Mesenteric fat pad (tissue), 1 donor: ENCODE measurements at regions not wholly inside any gene's neighbourhood (a gene's known extent, or its start where the extent isn't known, plus 50 kb on each side); places are given as distances from the start of the nearest gene placed in this dataset.

Experiments
- DNase-seq: peaks from one replicate; pipeline ENCODE4 v3.0.0-alpha.2; 2020; ENCODE audit warnings: low spot score
- donor health status: DM: yes; HTN: yes; CAD: no.

GRCh38 chr20:51269671-51270070, 246.8 kb upstream of the KCNG1 start:
- DNase-seq = no peak

DNA sequence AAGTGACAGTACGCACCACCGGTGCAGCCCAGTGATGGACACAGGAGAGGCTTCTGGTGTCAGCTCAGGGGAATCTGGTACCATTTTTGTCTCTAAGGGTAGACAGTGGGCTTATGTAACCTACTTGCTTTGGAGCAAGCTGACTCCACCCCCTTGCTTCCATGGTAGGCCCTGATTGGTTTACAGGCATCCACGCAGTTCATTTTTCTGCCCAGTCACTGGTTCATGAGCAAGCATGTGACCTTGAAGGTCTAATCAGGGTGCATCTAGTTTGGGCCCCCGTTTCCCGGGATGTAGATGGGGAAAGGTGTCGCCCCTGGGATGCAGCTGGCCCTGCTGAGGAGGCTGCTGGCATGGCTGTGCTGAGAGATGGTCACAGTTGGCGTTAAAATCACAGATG, 244.8 kb upstream of the KCNG1 start:
- DNase-seq = no peak

GRCh38 chr20:51266353-51266752, 243.4 kb upstream of the KCNG1 start:
- no peak for DNase-seq

- DNase-seq = no peak
Measured at GRCh38 chr20:51265361-51265760, 242.5 kb upstream of the KCNG1 start.

DNA sequence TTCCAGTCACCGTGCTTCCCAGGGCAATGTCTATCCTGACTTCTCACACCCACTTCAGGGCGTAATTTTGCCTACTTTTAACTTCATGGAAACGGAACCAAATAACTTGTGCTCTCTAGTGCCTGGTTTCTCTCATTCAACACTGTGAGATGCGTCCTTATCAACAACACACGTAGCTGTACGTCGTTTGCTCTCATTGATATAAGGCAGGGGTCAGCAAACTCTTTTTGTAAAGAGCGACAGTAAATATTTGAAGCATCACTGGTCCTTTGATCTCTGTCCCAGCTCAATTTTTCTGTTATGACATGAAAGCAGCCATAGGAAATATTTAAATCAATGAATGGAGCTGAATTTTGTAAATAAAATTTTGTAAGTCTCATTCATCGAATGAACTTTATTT, 239.3 kb upstream of the KCNG1 start:
- DNase-seq = no peak

DNA sequence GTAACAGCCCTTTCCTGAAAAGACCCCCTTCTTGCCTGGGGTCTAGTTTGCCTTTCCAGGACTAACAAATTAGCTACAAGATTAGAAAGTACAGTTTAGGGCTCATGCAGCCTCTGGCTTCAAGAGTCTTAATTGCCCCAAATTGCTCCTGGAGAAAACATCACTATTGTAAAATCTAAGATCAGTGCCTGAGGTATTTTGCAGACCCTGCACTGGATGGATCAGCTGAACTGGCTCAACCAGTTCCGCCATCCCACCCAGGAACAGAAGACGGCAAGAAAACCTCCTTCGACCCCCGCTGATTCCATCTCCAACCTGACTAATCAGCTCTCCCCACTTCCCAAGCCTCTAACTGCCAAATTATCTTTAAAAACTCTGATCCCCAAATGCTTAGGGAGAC, 236.5 kb upstream of the KCNG1 start:
- no peak for DNase-seq

DNA sequence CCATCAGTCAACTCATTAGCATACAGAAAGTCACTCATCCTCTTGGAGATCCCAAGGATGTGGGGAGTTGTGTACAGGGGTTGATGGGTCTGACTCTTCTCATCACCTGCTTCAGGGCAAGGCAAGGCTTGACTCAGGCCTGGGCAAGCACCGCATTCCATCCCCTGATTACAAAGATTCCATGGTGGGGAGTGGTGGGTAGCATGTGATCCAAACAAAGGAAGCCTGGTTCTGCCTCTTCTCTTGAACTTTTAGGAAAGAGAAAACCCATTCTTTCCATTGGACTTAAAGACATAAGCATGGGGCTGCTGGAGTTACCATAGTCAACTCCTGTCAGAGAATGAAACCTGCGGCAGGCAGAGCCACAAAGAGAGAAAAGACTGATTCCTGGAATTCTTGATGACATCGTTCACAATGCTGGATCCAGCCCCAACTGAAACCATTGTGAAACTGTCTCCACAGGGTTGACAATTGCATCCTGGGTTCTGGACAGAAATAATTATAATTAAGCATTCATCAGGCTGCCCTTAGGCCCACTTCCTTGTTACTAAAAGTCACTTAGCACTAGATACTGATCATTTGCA, 235.8 kb upstream of the KCNG1 start:
- DNase-seq = no peak

GRCh38 chr20:51255417-51255816, 232.5 kb upstream of the KCNG1 start:
- no peak for DNase-seq

- no peak for DNase-seq
Measured at GRCh38 chr20:51253280-51253679, 230.4 kb upstream of the KCNG1 start.

- no peak for DNase-seq
Measured at GRCh38 chr20:51249781-51250180, 226.9 kb upstream of the KCNG1 start.

- no peak for DNase-seq
Measured at GRCh38 chr20:51249215-51249614, 226.3 kb upstream of the KCNG1 start.

GRCh38 chr20:51244466-51244865, 221.6 kb upstream of the KCNG1 start:
- no peak for DNase-seq

- no peak for DNase-seq
Measured at GRCh38 chr20:51238675-51239305, 215.9 kb upstream of the KCNG1 start.

- DNase-seq = no peak
Measured at GRCh38 chr20:51237791-51238190, 214.9 kb upstream of the KCNG1 start.

DNA sequence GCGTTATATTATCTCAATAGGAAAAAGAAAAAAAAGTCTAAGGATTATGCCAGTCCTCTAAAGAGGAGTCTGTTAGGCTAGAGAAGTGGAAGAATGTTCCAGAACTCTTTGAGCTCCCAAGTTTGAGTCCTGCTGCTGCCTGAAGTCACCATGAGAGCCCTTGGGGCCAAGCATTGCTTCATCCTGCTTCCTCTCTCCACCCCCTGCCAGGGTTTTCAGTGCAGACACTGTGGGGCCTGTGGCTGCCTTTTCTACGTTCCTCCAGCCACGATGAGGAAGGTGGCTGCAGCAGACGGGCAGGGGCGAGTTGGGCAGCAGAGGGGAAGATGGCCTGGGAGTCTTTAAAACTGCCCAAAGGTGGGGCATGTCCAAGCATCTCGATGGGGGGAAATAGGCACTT, 214.4 kb upstream of the KCNG1 start:
- DNase-seq = no peak

DNA sequence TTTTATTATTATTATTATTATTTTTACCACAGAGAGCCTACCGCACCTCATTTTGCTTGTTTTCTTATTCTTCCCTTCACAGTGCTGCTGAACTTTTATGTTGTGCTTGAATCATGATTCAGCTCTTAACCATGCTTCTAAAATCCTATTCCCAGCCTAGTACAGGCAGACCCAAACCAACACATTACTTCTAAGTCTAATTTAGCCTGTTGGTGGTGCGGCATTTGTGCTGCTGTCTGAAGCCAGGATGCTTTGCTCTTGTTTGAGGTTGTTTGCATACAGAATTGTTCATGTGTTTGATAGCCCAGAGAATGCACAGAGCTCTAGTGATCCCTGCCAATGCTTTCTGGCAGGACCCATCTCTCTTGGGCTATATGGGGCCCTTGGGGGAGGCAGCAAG, 213.5 kb upstream of the KCNG1 start:
- DNase-seq = no peak

- DNase-seq = no peak
Measured at GRCh38 chr20:51233345-51233744, 210.4 kb upstream of the KCNG1 start.

DNA sequence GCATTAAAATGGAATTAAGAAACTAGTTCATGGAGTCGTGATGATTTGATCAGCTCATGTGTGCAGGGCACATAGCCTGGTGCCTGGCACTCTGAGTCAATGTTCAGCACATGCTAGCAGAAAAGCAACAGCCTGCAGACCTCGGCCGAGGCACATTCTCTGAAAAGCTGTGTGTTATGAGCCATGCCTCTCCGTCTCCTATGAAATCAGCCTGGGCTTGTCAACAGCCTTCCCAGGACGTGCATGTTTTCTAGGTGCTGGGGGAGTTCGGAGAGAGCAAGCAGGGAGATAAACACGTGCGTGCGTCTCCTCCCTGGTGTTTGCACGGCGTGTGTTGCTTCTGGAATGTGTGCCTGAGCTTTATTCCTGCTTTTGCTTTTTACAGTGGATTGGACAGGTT, 207.8 kb upstream of the KCNG1 start:
- DNase-seq = no peak

- no peak for DNase-seq
Measured at GRCh38 chr20:51228763-51229162, 205.9 kb upstream of the KCNG1 start.

- DNase-seq = no peak
Measured at GRCh38 chr20:51227744-51228143, 204.8 kb upstream of the KCNG1 start.

- DNase-seq = no peak
Measured at GRCh38 chr20:51223183-51223720, 200.3 kb upstream of the KCNG1 start.

DNA sequence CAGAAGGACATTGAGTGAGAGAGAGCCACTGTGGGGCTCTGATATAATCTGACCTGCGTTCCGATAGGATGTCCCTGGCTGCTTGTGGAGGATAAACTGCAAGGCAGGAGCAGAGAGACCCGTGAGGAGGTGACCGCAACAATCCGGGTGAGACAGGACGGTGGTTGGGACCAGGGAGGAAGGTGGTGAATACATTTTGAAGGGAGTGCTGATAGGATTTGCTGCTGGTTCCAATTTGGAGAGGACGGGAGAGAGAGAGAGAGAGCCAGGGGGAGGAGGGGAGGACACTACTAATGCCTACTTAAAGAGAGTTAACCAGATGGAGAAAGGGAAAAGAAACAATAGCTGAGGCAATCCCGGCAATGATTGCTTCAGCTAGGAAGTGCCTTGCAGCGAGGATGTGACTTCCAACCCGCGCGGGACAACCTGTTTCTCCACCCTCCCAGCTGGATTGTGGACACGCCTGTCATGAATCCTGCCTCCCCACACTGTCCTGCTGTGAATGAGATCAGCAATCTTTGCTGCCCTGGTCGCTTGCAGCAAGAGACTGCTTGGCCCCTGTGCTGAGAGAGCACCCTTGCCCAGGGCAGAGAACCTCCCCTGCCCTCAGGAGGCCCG, 199.0 kb upstream of the KCNG1 start:
- no peak for DNase-seq

DNA sequence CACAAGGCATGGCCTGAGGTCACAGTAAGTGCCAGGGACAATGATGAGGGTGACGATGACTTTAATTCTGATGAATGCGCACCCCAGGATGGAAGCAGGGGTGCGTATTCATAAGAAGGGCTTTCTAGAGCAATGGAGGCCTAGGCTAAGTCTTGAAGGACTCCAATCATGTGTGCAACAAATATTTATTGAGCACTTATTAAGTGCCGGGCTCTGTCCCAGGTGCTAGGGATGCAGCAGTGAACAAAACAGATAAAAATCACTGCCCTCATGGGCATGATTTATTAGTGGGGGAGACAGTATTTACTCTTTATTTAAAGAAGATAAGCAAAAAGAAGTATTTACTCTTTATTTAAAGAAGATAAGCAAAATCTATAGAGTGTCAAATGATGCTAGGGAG, 198.2 kb upstream of the KCNG1 start:
- DNase-seq = no peak
